HepG2 (cell line): ENCODE measurements at regions not wholly inside any gene's neighbourhood (a gene's known extent, or its start where the extent isn't known, plus 50 kb on each side); places are given as distances from the start of the nearest gene placed in this dataset.

ENCODE experiments used
- ATF3 ChIP-seq: sonication (generic); formaldehyde crosslinking; IDR thresholded peaks from 2 replicates; pipeline ENCODE4 v1.4.0; 2020; ENCODE audit warnings: missing genetic modification reagents
- BHLHE40 ChIP-seq: IDR thresholded peaks from 2 replicates; pipeline ENCODE4 v1.6.1; 2011; ENCODE audit warnings: low read length, improper control_type of control experiment
- CEBPB ChIP-seq: IDR thresholded peaks from 2 replicates; pipeline ENCODE4 v1.6.1; 2011; ENCODE audit warnings: low read depth, low read length, improper control_type of control experiment, borderline replicate concordance
- GATAD1 ChIP-seq: IDR thresholded peaks from 2 replicates; pipeline ENCODE4 v1.6.1; 2016; ENCODE audit warnings: missing genetic modification reagents, missing compliant biosample characterization
- GTF2F1 ChIP-seq: fragments of 150-350 bp; IDR thresholded peaks from 2 replicates; pipeline ENCODE4 v1.6.1; 2014; ENCODE audit warnings: low read length
- HDAC6 ChIP-seq: fragments of 200-600 bp; sonication (generic); IDR thresholded peaks from 2 replicates; pipeline ENCODE4 v1.7.0; 2017; ENCODE audit warnings: mild to moderate bottlenecking, antibody characterized with exemption, low read length, low read depth
- HES4 ChIP-seq: sonication (generic); formaldehyde crosslinking; IDR thresholded peaks from 2 replicates; pipeline ENCODE4 v1.9.0; 2021; ENCODE audit warnings: mild to moderate bottlenecking, missing genetic modification reagents, borderline replicate concordance
- HOXD1 ChIP-seq: sonication (generic); formaldehyde crosslinking; IDR thresholded peaks from 2 replicates; pipeline ENCODE4 v1.5.0; 2020; ENCODE audit warnings: missing genetic modification reagents
- IRF2 ChIP-seq: IDR thresholded peaks from 2 replicates; pipeline ENCODE4 v1.6.1; 2018; ENCODE audit warnings: missing genetic modification reagents, missing compliant biosample characterization
- JUN ChIP-seq: sonication (generic); formaldehyde crosslinking; IDR thresholded peaks from 2 replicates; pipeline ENCODE4 v1.4.0; 2020; ENCODE audit warnings: mild to moderate bottlenecking, missing genetic modification reagents
- MTA1 ChIP-seq: sonication (generic); formaldehyde crosslinking; IDR thresholded peaks from 2 replicates; pipeline ENCODE4 v1.4.0; 2020; ENCODE audit warnings: missing genetic modification reagents, mild to moderate bottlenecking, borderline replicate concordance
- NFYB ChIP-seq: sonication (generic); formaldehyde crosslinking; IDR thresholded peaks from 2 replicates; pipeline ENCODE4 v1.4.0; 2020; ENCODE audit warnings: missing genetic modification reagents
- SUZ12 ChIP-seq: fragments of 150-350 bp; IDR thresholded peaks from 2 replicates; pipeline ENCODE4 v1.6.1; 2014; ENCODE audit warnings: low read depth, low read length
- SYNCRIP ChIP-seq: fragments of 200-400 bp; formaldehyde crosslinking; IDR thresholded peaks from 2 replicates; pipeline ENCODE4 v1.6.1; 2018; ENCODE audit warnings: mild to moderate bottlenecking, low read depth, low read length; ENCODE audit not compliant: insufficient read depth
- TFAP4 ChIP-seq: sonication (generic); IDR thresholded peaks from 2 replicates; pipeline ENCODE4 v1.6.1; 2016; ENCODE audit warnings: low read depth, borderline replicate concordance
- TRIM22 ChIP-seq: fragments of 450-650 bp; IDR thresholded peaks from 2 replicates; pipeline ENCODE4 v1.6.1; 2017
- U2AF1 ChIP-seq: fragments of 200-400 bp; formaldehyde crosslinking; optimal IDR thresholded peaks from 2 replicates; pipeline ENCODE3; 2017; ENCODE audit warnings: mild to moderate bottlenecking, low read depth, low read length
- ZBTB25 ChIP-seq: IDR thresholded peaks from 2 replicates; pipeline ENCODE4 v1.6.1; 2018; ENCODE audit warnings: missing genetic modification reagents
- ZNF138 ChIP-seq: sonication (generic); formaldehyde crosslinking; IDR thresholded peaks from 2 replicates; pipeline ENCODE4 v1.5.0; 2020; ENCODE audit warnings: mild to moderate bottlenecking, low read depth, missing genetic modification reagents
- ZNF335 ChIP-seq: sonication (generic); formaldehyde crosslinking; IDR thresholded peaks from 2 replicates; pipeline ENCODE4 v1.4.0; 2020; ENCODE audit warnings: missing genetic modification reagents
- ZNF512B ChIP-seq: sonication (generic); formaldehyde crosslinking; IDR thresholded peaks from 2 replicates; pipeline ENCODE4 v1.5.1; 2020; ENCODE audit warnings: missing genetic modification reagents, mild to moderate bottlenecking, borderline replicate concordance
- ZNF577 ChIP-seq: sonication (generic); formaldehyde crosslinking; IDR thresholded peaks from 2 replicates; pipeline ENCODE4 v1.4.0; 2020; ENCODE audit warnings: mild to moderate bottlenecking, low read depth, missing genetic modification reagents, borderline replicate concordance
- ZNF740 ChIP-seq: sonication (generic); formaldehyde crosslinking; IDR thresholded peaks from 2 replicates; pipeline ENCODE4 v1.4.0; 2020; ENCODE audit warnings: missing genetic modification reagents

GRCh38 chr3:15858547-15859506, 61.0 kb upstream of the ANKRD28 start (continued):
- TF ChIP-seq ZNF138 (CRISPR knock-in tag) (peak; percentile 88; the same call in 1 of the 2 replicates), ZNF512B (0 out of 2 replicates have a peak, but pooled peaks have one; percentile 31), ATF3 (0 out of 2 replicates have a peak, but pooled peaks have one; percentile 12), GATAD1 (CRISPR knock-in tag) (peak; percentile 65), ZNF740 (CRISPR knock-in tag) (no peak), U2AF1 (no peak), IRF2 (peak; percentile 67; the same call in 1 of the 2 replicates), ZBTB25 (peak; percentile 83; the same call in 1 of the 2 replicates), JUN (CRISPR knock-in tag) (no peak), BHLHE40 (peak; percentile 18; the same call in 1 of the 2 replicates), HDAC6 (no peak), CEBPB (no peak), SUZ12 (no peak), ZNF577 (no peak), GTF2F1 (no peak), TFAP4 (peak; percentile 86; the same call in 1 of the 2 replicates), HOXD1 (CRISPR knock-in tag) (peak; percentile 32; the same call in 1 of the 2 replicates), MTA1 (CRISPR knock-in tag) (peak; percentile 50; the same call in 1 of the 2 replicates), TRIM22 (no peak), HES4 (CRISPR knock-in tag) (peak; percentile 80; the same call in 1 of the 2 replicates), SYNCRIP (no peak), ZNF335 (CRISPR knock-in tag) (peak; percentile 82), NFYB (CRISPR knock-in tag) (peak; percentile 44; the same call in 1 of the 2 replicates)
